BLaER1 (cell line): ENCODE measurements at regions not wholly inside any gene's neighbourhood (a gene's known extent, or its start where the extent isn't known, plus 50 kb on each side); places are given as distances from the start of the nearest gene placed in this dataset.

ENCODE experiments used
- H3K27ac ChIP-seq: shearing (Covaris generic); formaldehyde crosslinking; 2 replicates; pipeline ENCODE4 v1.8.1; 2022
- H3K27me3 ChIP-seq: shearing (Covaris generic); formaldehyde crosslinking; 2 replicates; pipeline ENCODE4 v1.8.1; 2022
- H3K36me3 ChIP-seq: shearing (Covaris generic); formaldehyde crosslinking; 2 replicates; pipeline ENCODE4 v1.8.1; 2022
- H3K4me1 ChIP-seq: shearing (Covaris generic); formaldehyde crosslinking; 2 replicates; pipeline ENCODE4 v1.8.1; 2022
- H3K4me2 ChIP-seq: shearing (Covaris generic); formaldehyde crosslinking; 2 replicates; pipeline ENCODE4 v1.8.1; 2022
- H3K4me3 ChIP-seq: shearing (Covaris generic); formaldehyde crosslinking; 2 replicates; pipeline ENCODE4 v1.8.1; 2022
- H3K9ac ChIP-seq: shearing (Covaris generic); formaldehyde crosslinking; 2 replicates; pipeline ENCODE4 v1.8.1; 2022
- H3K9me3 ChIP-seq: shearing (Covaris generic); formaldehyde crosslinking; 2 replicates; pipeline ENCODE4 v1.8.1; 2022
- H4K20me1 ChIP-seq: shearing (Covaris generic); formaldehyde crosslinking; 2 replicates; pipeline ENCODE4 v1.8.1; 2022
- Cebpa-rat ChIP-seq: shearing (Covaris generic); IDR thresholded peaks from 2 replicates; pipeline ENCODE4 v1.8.1; 2022

GRCh38 chr2:19833978-19834377 lies 67.8 kb downstream of the TTC32 start:
- H3K9me3 ChIP-seq: 0 out of 2 replicates have a peak, but pooled peaks cover 4% of the 10 kb centered on the region
- H3K27me3 ChIP-seq: no peaks in the 10 kb centered on the region
- H3K4me2 ChIP-seq: no peak overlapping the region
- H4K20me1 ChIP-seq: no peaks in the 10 kb centered on the region
- no peak for TF ChIP-seq Cebpa-rat
- no peak overlapping the region for H3K27ac ChIP-seq
- H3K4me1 ChIP-seq: no peaks in the 10 kb centered on the region
- no peaks in the 10 kb centered on the region for H3K36me3 ChIP-seq
- H3K4me3 ChIP-seq: no peak overlapping the region
- no peak overlapping the region for H3K9ac ChIP-seq

GRCh38 chr2:19829672-19830071 lies 72.1 kb downstream of the TTC32 start:
- peaks cover 13% of the 10 kb centered on the region for H3K9me3 ChIP-seq
- no peak overlapping the region for H3K27ac ChIP-seq
- H3K4me3 ChIP-seq: no peak overlapping the region
- no peaks in the 10 kb centered on the region for H3K27me3 ChIP-seq
- H3K4me2 ChIP-seq: no peak overlapping the region
- TF ChIP-seq Cebpa-rat: no peak
- H3K4me1 ChIP-seq: no peaks in the 10 kb centered on the region
- H3K36me3 ChIP-seq: no peaks in the 10 kb centered on the region
- H3K9ac ChIP-seq: no peak overlapping the region
- no peaks in the 10 kb centered on the region for H4K20me1 ChIP-seq

- Histone ChIP-seq H3K4me1 (no peaks in the 10 kb centered on the region), H3K36me3 (no peaks in the 10 kb centered on the region), H4K20me1 (no peaks in the 10 kb centered on the region), H3K4me2 (no peak overlapping the region), H3K4me3 (no peak overlapping the region), H3K9me3 (peaks cover 13% of the 10 kb centered on the region), H3K27ac (no peak overlapping the region), H3K9ac (no peak overlapping the region), H3K27me3 (no peaks in the 10 kb centered on the region)
- no peak for TF ChIP-seq Cebpa-rat
Observed at GRCh38 chr2:19826874-19827273, 74.9 kb downstream of the TTC32 start.

GRCh38 chr2:19823507-19823906 lies 78.3 kb downstream of the TTC32 start:
- Histone ChIP-seq H3K9me3 (peaks cover 10% of the 10 kb centered on the region), H3K27ac (no peak overlapping the region), H4K20me1 (no peaks in the 10 kb centered on the region), H3K9ac (no peak overlapping the region), H3K36me3 (no peaks in the 10 kb centered on the region), H3K4me1 (no peaks in the 10 kb centered on the region), H3K27me3 (no peaks in the 10 kb centered on the region), H3K4me2 (no peak overlapping the region), H3K4me3 (no peak overlapping the region)
- TF ChIP-seq Cebpa-rat: no peak

GRCh38 chr2:19819097-19820065 lies 82.4 kb downstream of the TTC32 start:
- Histone ChIP-seq H3K4me2 (no peak overlapping the region), H3K27ac (no peak overlapping the region), H3K4me3 (no peak overlapping the region), H4K20me1 (no peaks in the 10 kb centered on the region), H3K4me1 (no peaks in the 10 kb centered on the region), H3K36me3 (no peaks in the 10 kb centered on the region), H3K27me3 (no peaks in the 10 kb centered on the region), H3K9me3 (no peaks in the 10 kb centered on the region), H3K9ac (no peak overlapping the region)
- no peak for TF ChIP-seq Cebpa-rat

- Histone ChIP-seq H3K4me2 (no peak overlapping the region), H3K9ac (no peak overlapping the region), H3K9me3 (no peaks in the 10 kb centered on the region), H3K36me3 (no peaks in the 10 kb centered on the region), H3K4me1 (no peaks in the 10 kb centered on the region), H3K4me3 (no peak overlapping the region), H3K27ac (no peak overlapping the region), H4K20me1 (no peaks in the 10 kb centered on the region), H3K27me3 (no peaks in the 10 kb centered on the region)
- no peak for TF ChIP-seq Cebpa-rat
Observed at GRCh38 chr2:19818543-19818942, 83.2 kb downstream of the TTC32 start.

GRCh38 chr2:19818039-19818438 lies 83.7 kb downstream of the TTC32 start:
- Histone ChIP-seq H3K4me2 (no peak overlapping the region), H3K4me3 (no peak overlapping the region), H3K4me1 (no peaks in the 10 kb centered on the region), H3K9me3 (no peaks in the 10 kb centered on the region), H3K27me3 (no peaks in the 10 kb centered on the region), H3K36me3 (no peaks in the 10 kb centered on the region), H3K27ac (no peak overlapping the region), H4K20me1 (no peaks in the 10 kb centered on the region), H3K9ac (no peak overlapping the region)
- no peak for TF ChIP-seq Cebpa-rat

- H3K4me3 ChIP-seq: no peak overlapping the region
- H3K9ac ChIP-seq: no peak overlapping the region
- H4K20me1 ChIP-seq: no peaks in the 10 kb centered on the region
- no peaks in the 10 kb centered on the region for H3K36me3 ChIP-seq
- no peak for TF ChIP-seq Cebpa-rat
- H3K9me3 ChIP-seq: no peaks in the 10 kb centered on the region; the same call in 1 of the 2 replicates
- no peak overlapping the region for H3K4me2 ChIP-seq
- no peak overlapping the region for H3K27ac ChIP-seq
- H3K4me1 ChIP-seq: no peaks in the 10 kb centered on the region; the same call in 1 of the 2 replicates
- H3K27me3 ChIP-seq: no peaks in the 10 kb centered on the region
Observed at GRCh38 chr2:19815746-19816145, 86.0 kb downstream of the TTC32 start.

GRCh38 chr2:19812166-19812565 lies 89.6 kb downstream of the TTC32 start:
- Histone ChIP-seq H3K4me3 (no peak overlapping the region), H3K9me3 (no peaks in the 10 kb centered on the region; the same call in 1 of the 2 replicates), H3K27me3 (no peaks in the 10 kb centered on the region), H3K36me3 (no peaks in the 10 kb centered on the region), H3K4me1 (peaks cover 9% of the 10 kb centered on the region), H4K20me1 (no peaks in the 10 kb centered on the region), H3K9ac (no peak overlapping the region), H3K27ac (no peak overlapping the region), H3K4me2 (no peak overlapping the region)
- no peak for TF ChIP-seq Cebpa-rat

- H3K4me1 ChIP-seq: peaks cover 9% of the 10 kb centered on the region
- H3K27ac ChIP-seq: no peak overlapping the region
- no peak overlapping the region for H3K4me2 ChIP-seq
- H3K4me3 ChIP-seq: no peak overlapping the region
- no peak overlapping the region for H3K9ac ChIP-seq
- H3K36me3 ChIP-seq: no peaks in the 10 kb centered on the region
- TF ChIP-seq Cebpa-rat: no peak
- H3K27me3 ChIP-seq: no peaks in the 10 kb centered on the region
- H4K20me1 ChIP-seq: no peaks in the 10 kb centered on the region
- no peaks in the 10 kb centered on the region; the same call in 1 of the 2 replicates for H3K9me3 ChIP-seq
Observed at GRCh38 chr2:19811186-19811585, 90.6 kb downstream of the TTC32 start.
